H1 (cell line): ENCODE measurements at regions not wholly inside any gene's neighbourhood (a gene's known extent, or its start where the extent isn't known, plus 50 kb on each side); places are given as distances from the start of the nearest gene placed in this dataset.

Experiments
- CTCF ChIA-PET: fragments of 300-600 bp; sonication (Branson Sonifier 250); formaldehyde crosslinking; loops from one replicate; lab custom pipeline; 2021; ENCODE audit not compliant: partially characterized antibody; lab: Charles Lee
- POLR2A ChIA-PET: fragments of 300-600 bp; sonication (Branson Sonifier 250); formaldehyde crosslinking; loops from one replicate; lab custom pipeline; 2021; ENCODE audit warnings: inconsistent platforms; ENCODE audit not compliant: partially characterized antibody; lab: Charles Lee
- DNase-seq, 2 experiments: peaks; one replicate each; pipeline versions ENCODE4 v3.0.0 to v3.0.0-alpha.2; 2010 to 2022; ENCODE audit warnings: low spot score in 2 of 2, low read depth in 1 of 2, mixed read lengths in 1 of 2
- FAIRE-seq: peaks from 2 replicates; lab custom pipeline; 2011; peaks lifted over from hg19 to GRCh38; lab: Jason Lieb, UNC
- H2AFZ ChIP-seq: 2 replicates; pipeline ENCODE4 v1.8.1; 2012; ENCODE audit warnings: low read length, inconsistent platforms
- H2AK5ac ChIP-seq: 2 replicates; pipeline ENCODE4 v1.6.1; 2013; ENCODE audit warnings: low read depth, low read length
- H2BK120ac ChIP-seq: replicated peaks from 2 replicates; pipeline ENCODE3; 2013; ENCODE audit warnings: low read depth, low read length, inconsistent platforms
- H2BK12ac ChIP-seq: 2 replicates; pipeline ENCODE4 v1.6.1; 2013; ENCODE audit warnings: low read depth, low read length
- H2BK15ac ChIP-seq: 2 replicates; pipeline ENCODE4 v1.6.1; 2013; ENCODE audit warnings: low read length
- H2BK20ac ChIP-seq: 2 replicates; pipeline ENCODE4 v1.6.1; 2013; ENCODE audit warnings: low read length
- H2BK5ac ChIP-seq: 2 replicates; pipeline ENCODE4 v1.6.1; 2013; ENCODE audit warnings: low read depth, low read length
- H3K14ac ChIP-seq: 2 replicates; pipeline ENCODE4 v1.6.1; 2013; ENCODE audit warnings: inconsistent platforms; ENCODE audit not compliant: insufficient read length
- H3K18ac ChIP-seq: 2 replicates; pipeline ENCODE4 v1.6.1; 2013; ENCODE audit warnings: low read length; ENCODE audit errors: extremely low read depth
- H3K23ac ChIP-seq: 2 replicates; pipeline ENCODE4 v1.6.1; 2013; ENCODE audit warnings: inconsistent platforms; ENCODE audit not compliant: insufficient read length
- H3K23me2 ChIP-seq: 2 replicates; pipeline ENCODE4 v1.6.1; 2013; ENCODE audit warnings: low read depth, low read length
- H3K27ac ChIP-seq: 2 replicates; pipeline ENCODE4 v1.6.1; 2011; ENCODE audit warnings: low read depth, low read length, inconsistent platforms
- H3K27me3 ChIP-seq, 4 experiments: replicated peaks in 1 of 4; 1 replicate in 1 of 4; 2 replicates in 3 of 4; pipeline versions ENCODE4 v1.6.1 to v1.8.1; 2011 to 2013; ENCODE audit warnings: low read length in 3 of 4, mild to moderate bottlenecking in 3 of 4, inconsistent platforms in 2 of 4, mixed read lengths in 2 of 4, moderate library complexity in 1 of 4; ENCODE audit not compliant: control insufficient read depth in 3 of 4, insufficient read depth in 3 of 4; ENCODE audit errors: extremely low read depth in 1 of 4
- H3K36me3 ChIP-seq, 4 experiments: 2 replicates each; pipeline versions ENCODE4 v1.6.1 to v1.8.1; 2011 to 2013; ENCODE audit warnings: mild to moderate bottlenecking in 4 of 4, low read length in 3 of 4, moderate library complexity in 2 of 4, control low read depth in 1 of 4, inconsistent platforms in 1 of 4; ENCODE audit not compliant: insufficient read depth in 4 of 4, control insufficient read depth in 2 of 4
- H3K4ac ChIP-seq: replicated peaks from 2 replicates; pipeline ENCODE3; 2013; ENCODE audit warnings: low read length, low read depth, mixed read lengths, inconsistent platforms; ENCODE audit not compliant: insufficient read length
- H3K4me1 ChIP-seq, 4 experiments: replicated peaks in 1 of 4; 1 replicate in 1 of 4; 2 replicates in 3 of 4; pipeline versions ENCODE4 v1.6.1 to v1.8.1; 2011 to 2013; ENCODE audit warnings: low read length in 3 of 4, inconsistent platforms in 2 of 4, mixed read lengths in 1 of 4; ENCODE audit not compliant: insufficient read depth in 4 of 4, control insufficient read depth in 3 of 4
- H3K4me2 ChIP-seq, 2 experiments: 2 replicates each; pipeline versions ENCODE4 v1.6.1 to v1.8.1; 2011 to 2013; ENCODE audit warnings: low read depth in 2 of 2, low read length in 2 of 2, control low read depth in 1 of 2, inconsistent platforms in 1 of 2, mild to moderate bottlenecking in 1 of 2; ENCODE audit not compliant: insufficient read depth in 1 of 2
- H3K4me3 ChIP-seq, 4 experiments: fragments of 200-600, 300-600 bp in 1 of 4; sonication (generic), shearing (Covaris generic), sonication (Bioruptor Twin) in 1 of 4; 2 replicates each; pipeline versions ENCODE4 v1.5.1 to v1.8.1; 2011 to 2016; ENCODE audit warnings: low read length in 4 of 4, low read depth in 3 of 4, control low read depth in 2 of 4, inconsistent platforms in 2 of 4, mild to moderate bottlenecking in 2 of 4, mixed read lengths in 1 of 4, moderate library complexity in 1 of 4; ENCODE audit not compliant: insufficient read depth in 2 of 4; ENCODE audit errors: extremely low read depth in 1 of 4
- H3K56ac ChIP-seq: replicated peaks from 2 replicates; pipeline ENCODE3; 2013; ENCODE audit warnings: low read depth, mild to moderate bottlenecking, mixed read lengths, low read length, inconsistent platforms; ENCODE audit not compliant: insufficient read length
- H3K79me1 ChIP-seq: 2 replicates; pipeline ENCODE4 v1.6.1; 2013; ENCODE audit warnings: low read depth, low read length, control low read depth
- H3K79me2 ChIP-seq, 2 experiments: 2 replicates each; pipeline versions ENCODE4 v1.6.1 to v1.8.1; 2012 to 2013; ENCODE audit warnings: low read length in 2 of 2, mild to moderate bottlenecking in 2 of 2, inconsistent platforms in 1 of 2; ENCODE audit not compliant: insufficient read depth in 2 of 2, control insufficient read depth in 1 of 2
- H3K9ac ChIP-seq, 4 experiments: replicated peaks in 1 of 4; 1 replicate in 1 of 4; 2 replicates in 3 of 4; pipeline versions ENCODE4 v1.6.1 to v1.8.1; 2011 to 2013; ENCODE audit warnings: low read depth in 3 of 4, low read length in 3 of 4, control low read depth in 2 of 4, mild to moderate bottlenecking in 2 of 4, moderate library complexity in 2 of 4, inconsistent platforms in 1 of 4; ENCODE audit errors: extremely low read depth in 1 of 4
- H3K9me3 ChIP-seq, 2 experiments: 2 replicates each; pipeline versions ENCODE4 v1.6.1 to v1.8.1; 2012 to 2013; ENCODE audit warnings: mild to moderate bottlenecking in 2 of 2, moderate library complexity in 2 of 2, control low read depth in 1 of 2, inconsistent platforms in 1 of 2, low read depth in 1 of 2, low read length in 1 of 2, mixed read lengths in 1 of 2; ENCODE audit not compliant: insufficient read depth in 2 of 2
- H4K20me1 ChIP-seq, 2 experiments: replicated peaks in 1 of 2; 2 replicates each; pipeline versions ENCODE3 to v1.8.1; 2011 to 2013; ENCODE audit warnings: inconsistent platforms in 2 of 2, low read length in 2 of 2, mild to moderate bottlenecking in 1 of 2; ENCODE audit not compliant: insufficient read depth in 2 of 2, control insufficient read depth in 1 of 2
- H4K5ac ChIP-seq: 2 replicates; pipeline ENCODE4 v1.6.1; 2013; ENCODE audit warnings: low read length, low read depth, mixed read lengths, inconsistent platforms; ENCODE audit not compliant: insufficient read length
- H4K8ac ChIP-seq: 2 replicates; pipeline ENCODE4 v1.8.0; 2013; ENCODE audit warnings: mild to moderate bottlenecking, moderate library complexity, low read length, inconsistent platforms; ENCODE audit not compliant: insufficient read depth; ENCODE audit errors: extremely low read depth
- H4K91ac ChIP-seq: replicated peaks from 2 replicates; pipeline ENCODE3; 2013; ENCODE audit warnings: low read length, mixed read lengths, inconsistent platforms; ENCODE audit not compliant: insufficient read length
- SP4 ChIP-seq: IDR thresholded peaks from 2 replicates; pipeline ENCODE4 v1.6.1; 2012; ENCODE audit warnings: low read length, inconsistent platforms
- WGBS, 2 experiments: shearing (Covaris generic) in 1 of 2; methylation state at CpG; one replicate each; pipeline versions ENCODE4 v1.1.6 to v1.1.7; 2013 to 2015; ENCODE audit warnings: low lambda C conversion rate in 2 of 2, mixed read lengths in 2 of 2, inconsistent platforms in 1 of 2, low coverage in 1 of 2, missing lambda C conversion rate in 1 of 2; ENCODE audit not compliant: insufficient replicate concordance in 2 of 2, insufficient coverage in 1 of 2, insufficient read length in 1 of 2; ENCODE audit errors: extremely low coverage in 1 of 2, missing lambda C conversion rate in 1 of 2; 5-methylcytosine and 5-hydroxymethylcytosine counted together

DNA sequence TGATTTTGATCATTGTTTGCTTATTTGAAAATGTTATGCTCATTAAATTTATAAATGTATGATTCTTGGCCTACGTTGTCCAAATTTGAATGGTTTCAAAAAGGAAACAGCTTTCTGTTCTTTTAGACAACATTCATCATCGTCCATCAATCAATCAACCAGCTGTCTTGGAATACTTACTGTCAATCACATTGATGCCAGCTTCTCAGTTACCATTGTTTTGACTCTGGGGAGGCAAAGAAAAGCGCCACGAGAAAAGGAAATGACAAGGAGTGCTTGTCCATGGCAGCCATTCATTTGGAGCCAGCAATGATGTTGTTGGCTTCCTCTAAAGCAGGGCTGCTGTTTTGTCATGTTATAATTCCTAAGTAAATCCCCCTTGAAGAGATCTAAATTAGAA, 62.2 kb upstream of the TP63 start:
- FAIRE-seq (no peak), DNase-seq (no peak)
- Histone ChIP-seq H3K4me1 (no peaks in the 10 kb centered on the region), H3K18ac (no peak overlapping the region), H3K23me2 (no peaks in the 10 kb centered on the region), H4K91ac (no peak overlapping the region), H3K79me2 (no peaks in the 10 kb centered on the region), H3K27me3 (no peaks in the 10 kb centered on the region), H2BK120ac (no peak overlapping the region), H4K5ac (no peak overlapping the region), H3K36me3 (no peaks in the 10 kb centered on the region), H3K9ac (no peak overlapping the region), H2AFZ (no peak overlapping the region), H3K79me1 (no peaks in the 10 kb centered on the region), H3K56ac (no peak overlapping the region), H3K14ac (no peak overlapping the region), H3K27ac (no peak overlapping the region), H3K4me2 (no peak overlapping the region), H2BK20ac (no peak overlapping the region), H2AK5ac (no peak overlapping the region), H2BK15ac (no peak overlapping the region), H4K20me1 (no peaks in the 10 kb centered on the region), H2BK5ac (no peak overlapping the region), H3K9me3 (no peaks in the 10 kb centered on the region), H3K4me3 (no peak overlapping the region), H3K4ac (no peak overlapping the region), H4K8ac (no peak overlapping the region), H3K23ac (no peak overlapping the region), H2BK12ac (no peak overlapping the region)
- CTCF ChIA-PET = no interaction called here
- WGBS, 2 experiments = 72% methylated on average over 4 of the region's 4 CpGs; no CpG with 5 or more reads in 1 of the 2 experiments
- POLR2A ChIA-PET = no interaction called here
- TF ChIP-seq SP4 = no peak
- TF ChIP-seq, all 59 proteins: peak for 0
